ENCODE measurements at regions not wholly inside any gene's neighbourhood (a gene's known extent, or its start where the extent isn't known, plus 50 kb on each side); places are given as distances from the start of the nearest gene placed in this dataset.

DNA sequence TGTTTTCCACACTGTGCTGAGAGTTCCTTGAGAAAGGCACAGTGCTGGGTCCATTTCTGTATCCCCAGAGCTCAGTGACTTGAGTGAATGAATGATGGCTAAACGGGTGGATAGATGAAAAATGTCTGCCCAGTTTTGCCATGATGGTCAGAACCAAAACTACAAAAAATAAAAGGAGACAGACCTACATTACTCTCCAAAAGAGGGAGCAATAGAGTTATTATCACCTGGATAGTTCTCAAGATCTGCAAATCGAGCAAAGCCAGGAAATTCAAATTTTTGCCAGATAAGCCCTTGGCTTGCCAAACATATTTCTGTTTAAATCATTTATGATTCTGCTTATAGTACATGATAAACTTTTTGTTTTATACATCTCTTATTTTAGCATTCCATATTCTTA, 214.2 kb upstream of the ZNF462 start:
- TF ChIP-seq, protein P1, sequence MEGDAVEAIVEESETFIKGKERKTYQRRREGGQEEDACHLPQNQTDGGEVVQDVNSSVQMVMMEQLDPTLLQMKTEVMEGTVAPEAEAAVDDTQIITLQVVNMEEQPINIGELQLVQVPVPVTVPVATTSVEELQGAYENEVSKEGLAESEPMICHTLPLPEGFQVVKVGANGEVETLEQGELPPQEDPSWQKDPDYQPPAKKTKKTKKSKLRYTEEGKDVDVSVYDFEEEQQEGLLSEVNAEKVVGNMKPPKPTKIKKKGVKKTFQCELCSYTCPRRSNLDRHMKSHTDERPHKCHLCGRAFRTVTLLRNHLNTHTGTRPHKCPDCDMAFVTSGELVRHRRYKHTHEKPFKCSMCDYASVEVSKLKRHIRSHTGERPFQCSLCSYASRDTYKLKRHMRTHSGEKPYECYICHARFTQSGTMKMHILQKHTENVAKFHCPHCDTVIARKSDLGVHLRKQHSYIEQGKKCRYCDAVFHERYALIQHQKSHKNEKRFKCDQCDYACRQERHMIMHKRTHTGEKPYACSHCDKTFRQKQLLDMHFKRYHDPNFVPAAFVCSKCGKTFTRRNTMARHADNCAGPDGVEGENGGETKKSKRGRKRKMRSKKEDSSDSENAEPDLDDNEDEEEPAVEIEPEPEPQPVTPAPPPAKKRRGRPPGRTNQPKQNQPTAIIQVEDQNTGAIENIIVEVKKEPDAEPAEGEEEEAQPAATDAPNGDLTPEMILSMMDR (IDR thresholded peaks at IDR 0.05), result peak in 8 of 12 donors; percentile 6 to 50 (median 34)
- TF ChIP-seq POLR2A (IDR thresholded peaks at IDR 0.05), result no peak

Measured in heart left ventricle (tissue), 13 donors.